ENCODE measurements at regions not wholly inside any gene's neighbourhood (a gene's known extent, or its start where the extent isn't known, plus 50 kb on each side); places are given as distances from the start of the nearest gene placed in this dataset.

- DNase-seq (ENCODE audit: low read depth): no peak
These were observed 454.4 kb downstream of the C4orf33 start for GRCh38 chr4:129550281-129550785.

- DNase-seq (ENCODE audit: low read depth): no peak
These were observed 465.3 kb downstream of the C4orf33 start for GRCh38 chr4:129561280-129561679.

GRCh38 chr4:129561886-129562671 is 466.1 kb downstream of the C4orf33 start:
- no peak for DNase-seq (ENCODE audit: low read depth)

GRCh38 chr4:129565214-129565613 is 469.3 kb downstream of the C4orf33 start:
- DNase-seq (ENCODE audit: low read depth): no peak

- DNase-seq (ENCODE audit: low read depth): no peak
These were observed 474.4 kb downstream of the C4orf33 start for GRCh38 chr4:129570326-129570725.

- DNase-seq (ENCODE audit: low read depth): no peak
These were observed 482.4 kb downstream of the C4orf33 start for GRCh38 chr4:129578336-129578735.

- no peak for DNase-seq (ENCODE audit: low read depth)
These were observed 485.4 kb downstream of the C4orf33 start for GRCh38 chr4:129581305-129581704.

- no peak for DNase-seq (ENCODE audit: low read depth)
These were observed 487.9 kb downstream of the C4orf33 start for GRCh38 chr4:129583868-129584267.

- DNase-seq (ENCODE audit: low read depth): no peak
These were observed 502.6 kb downstream of the C4orf33 start for GRCh38 chr4:129598582-129598981.

- no peak for DNase-seq (ENCODE audit: low read depth)
These were observed 504.9 kb downstream of the C4orf33 start for GRCh38 chr4:129600898-129601297.

GRCh38 chr4:129602447-129602846 is 506.5 kb downstream of the C4orf33 start:
- no peak for DNase-seq (ENCODE audit: low read depth)

- no peak for DNase-seq (ENCODE audit: low read depth)
These were observed 507.4 kb downstream of the C4orf33 start for GRCh38 chr4:129603241-129603931.

GRCh38 chr4:129604632-129605255 is 508.8 kb downstream of the C4orf33 start:
- no peak for DNase-seq (ENCODE audit: low read depth)

GRCh38 chr4:129614611-129615010 is 518.7 kb downstream of the C4orf33 start:
- no peak for DNase-seq (ENCODE audit: low read depth)

GRCh38 chr4:129622566-129622965 is 526.6 kb downstream of the C4orf33 start:
- DNase-seq (ENCODE audit: low read depth): no peak

GRCh38 chr4:129623233-129623875 is 527.4 kb downstream of the C4orf33 start:
- no peak for DNase-seq (ENCODE audit: low read depth)

- peak; percentile 1 for DNase-seq (ENCODE audit: low read depth)
These were observed 545.2 kb downstream of the C4orf33 start for GRCh38 chr4:129641179-129641578.

- no peak for DNase-seq (ENCODE audit: low read depth)
These were observed 549.5 kb downstream of the C4orf33 start for GRCh38 chr4:129645461-129645860.

GRCh38 chr4:129668092-129668491 is 572.1 kb downstream of the C4orf33 start:
- no peak for DNase-seq (ENCODE audit: low read depth)

GRCh38 chr4:129672941-129673340 is 577.0 kb downstream of the C4orf33 start:
- DNase-seq (ENCODE audit: low read depth): no peak

- no peak for DNase-seq (ENCODE audit: low read depth)
These were observed 579.1 kb downstream of the C4orf33 start for GRCh38 chr4:129675036-129675435.

- DNase-seq (ENCODE audit: low read depth): no peak
These were observed 581.0 kb downstream of the C4orf33 start for GRCh38 chr4:129676934-129677333.
